Breast epithelium (tissue), 4 donors: ENCODE measurements at regions not wholly inside any gene's neighbourhood (a gene's known extent, or its start where the extent isn't known, plus 50 kb on each side); places are given as distances from the start of the nearest gene placed in this dataset.

ENCODE experiments used
- DNase-seq, 2 donors: peaks; one replicate each; pipeline ENCODE4 v3.0.0-alpha.2; 2019; ENCODE audit warnings: low spot score in 2 of 2
- H3K27ac ChIP-seq, 2 donors: fragments of 200-600 bp; sonication (generic) in 1 of 2; one replicate each; pipeline ENCODE4 v1.5.1; 2016 to 2019; ENCODE audit warnings: mild to moderate bottlenecking in 1 of 2
- H3K27me3 ChIP-seq, 2 donors: fragments of 200-600 bp; sonication (generic) in 1 of 2; one replicate each; pipeline versions ENCODE4 v1.5.1 to v1.6.0; 2017 to 2019; ENCODE audit warnings: control low read depth in 1 of 2, mild to moderate bottlenecking in 1 of 2
- H3K36me3 ChIP-seq: fragments of 200-600 bp; one replicate; pipeline ENCODE4 v1.5.1; 2019
- H3K4me1 ChIP-seq, 2 donors: fragments of 200-600 bp; sonication (generic); one replicate each; pipeline ENCODE4 v1.5.1; 2016 to 2019; ENCODE audit warnings: control low read depth in 1 of 2
- H3K4me3 ChIP-seq, 3 donors: fragments of 200-600 bp; sonication (generic); 1 replicate in 2 of 3; 2 replicates in 1 of 3; pipeline ENCODE4 v1.5.1; 2016 to 2019; ENCODE audit warnings: mild to moderate bottlenecking in 3 of 3, moderate library complexity in 2 of 3
- H3K9me3 ChIP-seq, 2 donors: fragments of 200-600 bp; sonication (generic) in 1 of 2; one replicate each; pipeline ENCODE4 v1.5.1; 2016 to 2019; ENCODE audit warnings: control low read depth in 1 of 2
- POLR2A ChIP-seq: fragments of 450-650 bp; IDR thresholded peaks from one replicate; pipeline ENCODE4 v1.6.1; 2016; ENCODE audit warnings: antibody characterized with exemption, mild to moderate bottlenecking, moderate library complexity
- POLR2AphosphoS5 ChIP-seq, 3 donors: sonication (generic); formaldehyde crosslinking; IDR thresholded peaks; one replicate each; pipeline ENCODE4 v1.6.1; 2017; ENCODE audit warnings: antibody characterized with exemption in 3 of 3
- intact Hi-C: fragments of 100-400 bp; cut with DNase I; formaldehyde crosslinking; loops from one replicate; pipeline ENCODE4 v1.15.1; 2023; ENCODE audit warnings: low total_unique reads
- TF ChIP-seq, protein P1 (sequence below), 3 donors: fragments of 450-650 bp; IDR thresholded peaks; one replicate each; pipeline ENCODE4 v1.5.1; 2016 to 2017; ENCODE audit warnings: antibody characterized with exemption in 3 of 3, mild to moderate bottlenecking in 3 of 3, moderate library complexity in 3 of 3

DNA sequence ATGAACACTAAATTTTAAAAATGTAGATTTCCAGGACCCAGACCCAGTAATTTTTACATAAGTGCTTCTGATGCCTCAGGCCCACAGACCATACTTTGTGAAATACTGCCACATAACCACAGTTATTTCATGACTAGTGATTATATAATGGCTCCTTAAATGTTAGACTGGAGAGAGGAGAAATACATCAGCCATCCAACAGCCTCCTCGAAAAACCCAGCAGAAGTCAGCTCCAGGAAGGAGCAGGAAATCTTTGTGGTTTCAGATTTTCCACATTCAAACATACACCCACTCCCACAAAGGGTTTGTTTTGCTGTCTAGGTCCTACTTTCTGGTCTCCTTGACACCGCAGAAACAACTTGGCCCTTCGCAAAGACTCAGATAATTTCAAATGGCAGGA, 455.2 kb downstream of the DTWD2 start:
- no peak for DNase-seq
- no peak overlapping the region for H3K27ac ChIP-seq
- intact Hi-C loops = loop anchor here (5.0 kb wide), 1 partner anchor 1951 kb away; no protein-coding TSS in a partner anchor

DNA sequence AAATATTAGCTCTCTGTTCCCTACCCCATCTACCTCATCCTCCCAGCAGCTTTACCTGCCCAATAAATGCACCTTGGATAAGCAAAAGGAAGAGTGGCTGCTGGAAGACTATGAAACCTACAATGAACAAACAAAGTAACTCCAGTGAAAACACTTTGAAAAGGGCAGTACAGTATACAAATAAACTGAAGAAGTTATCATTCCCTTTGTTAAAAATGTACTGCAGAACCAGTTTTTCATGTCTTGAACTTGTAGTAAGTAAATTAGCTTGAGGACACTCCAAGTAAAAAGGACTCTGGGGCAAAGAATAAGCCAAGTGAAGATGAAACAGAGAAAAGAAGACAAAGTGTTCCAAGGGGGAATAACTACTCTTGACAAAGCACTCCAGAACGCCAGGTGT, 457.1 kb downstream of the DTWD2 start:
- Histone ChIP-seq H3K27ac (no peak overlapping the region), H3K9me3 (no peaks in the 10 kb centered on the region), H3K36me3 (no peaks in the 10 kb centered on the region), H3K27me3 (no peaks in the 10 kb centered on the region), H3K4me3 (no peak overlapping the region), H3K4me1 (no peaks in the 10 kb centered on the region)
- TF ChIP-seq POLR2AphosphoS5 (IDR thresholded peaks at IDR 0.05) (no peak), POLR2A (no peak)
- TF ChIP-seq, protein P1, sequence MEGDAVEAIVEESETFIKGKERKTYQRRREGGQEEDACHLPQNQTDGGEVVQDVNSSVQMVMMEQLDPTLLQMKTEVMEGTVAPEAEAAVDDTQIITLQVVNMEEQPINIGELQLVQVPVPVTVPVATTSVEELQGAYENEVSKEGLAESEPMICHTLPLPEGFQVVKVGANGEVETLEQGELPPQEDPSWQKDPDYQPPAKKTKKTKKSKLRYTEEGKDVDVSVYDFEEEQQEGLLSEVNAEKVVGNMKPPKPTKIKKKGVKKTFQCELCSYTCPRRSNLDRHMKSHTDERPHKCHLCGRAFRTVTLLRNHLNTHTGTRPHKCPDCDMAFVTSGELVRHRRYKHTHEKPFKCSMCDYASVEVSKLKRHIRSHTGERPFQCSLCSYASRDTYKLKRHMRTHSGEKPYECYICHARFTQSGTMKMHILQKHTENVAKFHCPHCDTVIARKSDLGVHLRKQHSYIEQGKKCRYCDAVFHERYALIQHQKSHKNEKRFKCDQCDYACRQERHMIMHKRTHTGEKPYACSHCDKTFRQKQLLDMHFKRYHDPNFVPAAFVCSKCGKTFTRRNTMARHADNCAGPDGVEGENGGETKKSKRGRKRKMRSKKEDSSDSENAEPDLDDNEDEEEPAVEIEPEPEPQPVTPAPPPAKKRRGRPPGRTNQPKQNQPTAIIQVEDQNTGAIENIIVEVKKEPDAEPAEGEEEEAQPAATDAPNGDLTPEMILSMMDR (IDR thresholded peaks at IDR 0.05) = no peak
- DNase-seq = no peak
- intact Hi-C loops = loop anchor here (5.0 kb wide), 1 partner anchor 1949 kb away; no protein-coding TSS in a partner anchor

More for the DNA sequence above, 455.2 kb downstream of the DTWD2 start:
- H3K27me3 ChIP-seq = no peaks in the 10 kb centered on the region
- no peaks in the 10 kb centered on the region for H3K4me1 ChIP-seq
- H3K36me3 ChIP-seq = no peaks in the 10 kb centered on the region
- H3K9me3 ChIP-seq = no peaks in the 10 kb centered on the region
- H3K4me3 ChIP-seq = no peak overlapping the region
- TF ChIP-seq POLR2AphosphoS5 (IDR thresholded peaks at IDR 0.05) (no peak), POLR2A (no peak)
- TF ChIP-seq, protein P1 (IDR thresholded peaks at IDR 0.05) = no peak

DNA sequence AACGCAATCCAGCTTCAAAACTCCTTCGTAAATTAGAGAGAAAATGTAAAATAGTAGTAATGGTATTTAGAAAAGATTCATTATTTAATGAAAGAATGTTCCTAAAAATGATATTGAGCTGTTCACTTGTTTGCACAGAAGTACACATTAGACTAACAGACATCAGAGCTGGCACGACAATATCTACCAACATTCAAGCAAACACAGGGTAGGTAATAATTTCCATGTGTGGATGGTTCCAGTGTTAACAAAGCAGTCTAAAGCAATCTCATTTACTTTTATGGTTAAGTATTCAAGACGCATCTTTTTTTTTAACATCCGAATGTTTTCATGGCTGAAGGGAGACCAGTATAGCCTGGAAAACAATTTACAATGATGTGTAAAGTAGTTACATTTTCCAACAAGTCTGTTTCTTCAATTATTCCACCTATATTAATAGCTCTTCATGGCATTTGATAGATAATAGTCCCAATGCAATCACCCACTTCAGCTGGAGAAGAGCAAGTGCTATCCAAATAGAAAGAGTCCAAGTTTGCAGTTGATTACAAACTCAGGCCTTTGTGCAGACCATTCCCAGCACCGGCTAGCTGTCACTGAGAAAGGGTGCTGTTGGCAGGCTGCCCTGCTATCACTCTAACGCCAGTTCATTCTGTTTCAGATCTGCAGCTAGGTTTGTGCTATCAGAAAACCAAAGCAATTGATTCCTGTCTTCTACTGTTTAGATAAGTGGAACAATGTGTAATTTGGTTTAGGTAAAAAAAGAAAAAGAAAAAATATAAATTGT, 458.8 kb downstream of the DTWD2 start:
- H3K27me3 ChIP-seq = no peaks in the 10 kb centered on the region
- no peaks in the 10 kb centered on the region for H3K36me3 ChIP-seq
- no peak overlapping the region for H3K27ac ChIP-seq
- no peaks in the 10 kb centered on the region for H3K4me1 ChIP-seq
- no peak for DNase-seq
- intact Hi-C loops = loop anchor here (2.0 to 5.0 kb wide), 2 partner anchors 61 to 1947 kb away; no protein-coding TSS in a partner anchor
- H3K4me3 ChIP-seq = no peak overlapping the region
- no peaks in the 10 kb centered on the region for H3K9me3 ChIP-seq
- TF ChIP-seq POLR2AphosphoS5 (IDR thresholded peaks at IDR 0.05) (no peak), POLR2A (no peak)

DNA sequence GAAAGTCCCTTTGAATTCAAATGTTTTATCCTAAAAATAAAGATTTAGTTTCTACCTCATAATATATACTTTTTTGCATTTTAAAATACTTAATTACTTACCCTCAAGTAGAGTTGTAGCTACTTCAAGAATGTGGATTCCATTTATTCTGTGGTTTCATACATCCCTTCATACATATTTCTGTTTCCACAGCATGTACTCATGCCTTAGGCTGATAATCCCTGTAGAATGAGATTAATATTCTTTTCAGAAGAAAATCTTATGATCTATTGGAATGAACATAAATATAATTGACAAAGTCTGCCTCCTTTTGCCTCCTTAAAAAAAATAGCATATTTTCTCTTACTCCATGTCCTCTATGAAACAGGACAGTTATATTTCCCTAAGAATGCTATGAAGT, 465.7 kb downstream of the DTWD2 start:
- no peak overlapping the region for H3K27ac ChIP-seq
- no peaks in the 10 kb centered on the region for H3K9me3 ChIP-seq
- intact Hi-C loops = no loop called here
- DNase-seq = no peak
- H3K27me3 ChIP-seq = no peaks in the 10 kb centered on the region
- TF ChIP-seq POLR2AphosphoS5 (IDR thresholded peaks at IDR 0.05) (no peak), POLR2A (no peak)
- TF ChIP-seq, protein P1 (IDR thresholded peaks at IDR 0.05) = no peak
- no peaks in the 10 kb centered on the region for H3K4me1 ChIP-seq
- H3K4me3 ChIP-seq = no peak overlapping the region
- no peaks in the 10 kb centered on the region for H3K36me3 ChIP-seq

DNA sequence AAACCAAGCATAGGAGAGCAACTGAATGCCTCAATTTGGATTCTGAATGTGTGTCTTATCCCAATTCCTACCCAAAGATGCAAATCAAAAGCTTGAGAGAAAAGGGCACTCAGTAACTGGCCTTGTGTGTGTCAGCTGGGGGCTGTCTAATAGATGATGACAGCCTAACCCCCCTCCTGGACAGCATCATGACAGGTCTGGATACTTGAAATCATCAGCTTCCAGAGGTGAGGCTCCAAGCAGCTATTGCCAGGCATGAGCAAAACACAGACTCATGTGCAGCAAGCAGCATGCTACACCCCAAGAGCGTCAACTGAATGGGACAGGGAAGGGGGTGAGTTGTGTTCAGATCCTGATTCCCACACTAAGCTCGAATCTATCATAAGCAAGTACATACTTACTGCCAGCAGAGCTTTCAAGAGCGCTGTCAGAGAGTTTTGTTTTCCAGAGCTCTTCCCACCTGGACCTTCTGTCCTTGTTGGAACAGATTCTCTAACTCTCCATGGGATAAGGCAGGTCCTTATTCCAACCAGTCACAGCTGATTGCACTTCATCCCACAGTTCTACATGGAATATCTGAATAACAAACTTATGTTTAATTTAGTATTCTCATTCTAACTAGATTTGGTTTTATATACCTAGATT, 467.5 kb downstream of the DTWD2 start:
- Histone ChIP-seq H3K9me3 (no peaks in the 10 kb centered on the region), H3K27ac (no peak overlapping the region)
- TF ChIP-seq, protein P1 (IDR thresholded peaks at IDR 0.05) = no peak
- TF ChIP-seq POLR2AphosphoS5 (IDR thresholded peaks at IDR 0.05) = no peak
- TF ChIP-seq POLR2A = no peak

More for the DNA sequence above, 467.5 kb downstream of the DTWD2 start:
- DNase-seq = no peak
- intact Hi-C loops = no loop called here
- Histone ChIP-seq H3K4me1 (no peaks in the 10 kb centered on the region), H3K4me3 (no peak overlapping the region), H3K36me3 (no peaks in the 10 kb centered on the region), H3K27me3 (no peaks in the 10 kb centered on the region)
